ENCODE measurements at regions not wholly inside any gene's neighbourhood (a gene's known extent, or its start where the extent isn't known, plus 50 kb on each side); places are given as distances from the start of the nearest gene placed in this dataset.

DNA sequence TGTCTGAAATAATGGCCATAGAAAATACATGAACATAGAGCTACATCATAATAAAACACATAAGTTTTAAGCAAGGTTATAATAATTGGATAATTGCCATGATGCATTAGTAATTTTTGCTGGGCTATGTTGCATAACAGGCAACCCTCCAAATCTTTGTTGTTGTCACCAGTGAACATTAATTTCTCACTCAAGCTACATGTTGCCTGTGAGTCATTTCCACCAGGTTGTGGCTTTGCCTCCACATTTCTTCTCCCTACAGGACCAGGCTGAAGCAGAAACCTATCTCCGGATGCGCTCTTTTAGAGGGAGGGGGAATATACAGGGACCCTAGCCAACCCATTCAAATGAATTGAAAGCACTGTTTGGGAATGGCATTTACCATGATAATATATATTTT is 347.7 kb downstream of the GABRG1 start:
- Histone ChIP-seq H3F3A (ENCODE audit: control insufficient read depth, insufficient read depth) (no peaks in the 10 kb centered on the region), H4K20me1 (ENCODE audit: control insufficient read depth, insufficient read depth, low read depth, low read length) (no peaks in the 10 kb centered on the region), H3K9me3 (ENCODE audit: control insufficient read depth, insufficient read depth, low read length) (no peaks in the 10 kb centered on the region), H3K27ac (ENCODE audit: low read depth, low read length) (no peak overlapping the region), H3K4me1 (ENCODE audit: control insufficient read depth, low read length) (no peaks in the 10 kb centered on the region), H3K27me3 (ENCODE audit: control insufficient read depth, low read length) (no peaks in the 10 kb centered on the region), H3K9me2 (replicated peaks; ENCODE audit: control insufficient read depth, low read length) (no peaks in the 10 kb centered on the region), H3K36me3 (ENCODE audit: control insufficient read depth, low read length) (no peaks in the 10 kb centered on the region), H3K4me3 (ENCODE audit: low read length) (no peak overlapping the region), H3K79me2 (ENCODE audit: control insufficient read depth, low read length) (no peaks in the 10 kb centered on the region), H3K4me2 (ENCODE audit: low read length) (no peak overlapping the region)
- TF ChIP-seq EZH2phosphoT487 (IDR thresholded peaks at IDR 0.05; ENCODE audit: borderline replicate concordance, low read length): no peak
- TF ChIP-seq, protein P1, sequence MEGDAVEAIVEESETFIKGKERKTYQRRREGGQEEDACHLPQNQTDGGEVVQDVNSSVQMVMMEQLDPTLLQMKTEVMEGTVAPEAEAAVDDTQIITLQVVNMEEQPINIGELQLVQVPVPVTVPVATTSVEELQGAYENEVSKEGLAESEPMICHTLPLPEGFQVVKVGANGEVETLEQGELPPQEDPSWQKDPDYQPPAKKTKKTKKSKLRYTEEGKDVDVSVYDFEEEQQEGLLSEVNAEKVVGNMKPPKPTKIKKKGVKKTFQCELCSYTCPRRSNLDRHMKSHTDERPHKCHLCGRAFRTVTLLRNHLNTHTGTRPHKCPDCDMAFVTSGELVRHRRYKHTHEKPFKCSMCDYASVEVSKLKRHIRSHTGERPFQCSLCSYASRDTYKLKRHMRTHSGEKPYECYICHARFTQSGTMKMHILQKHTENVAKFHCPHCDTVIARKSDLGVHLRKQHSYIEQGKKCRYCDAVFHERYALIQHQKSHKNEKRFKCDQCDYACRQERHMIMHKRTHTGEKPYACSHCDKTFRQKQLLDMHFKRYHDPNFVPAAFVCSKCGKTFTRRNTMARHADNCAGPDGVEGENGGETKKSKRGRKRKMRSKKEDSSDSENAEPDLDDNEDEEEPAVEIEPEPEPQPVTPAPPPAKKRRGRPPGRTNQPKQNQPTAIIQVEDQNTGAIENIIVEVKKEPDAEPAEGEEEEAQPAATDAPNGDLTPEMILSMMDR (IDR thresholded peaks at IDR 0.05; ENCODE audit: low read depth, low read length, poor library complexity, severe bottlenecking): no peak

DNA sequence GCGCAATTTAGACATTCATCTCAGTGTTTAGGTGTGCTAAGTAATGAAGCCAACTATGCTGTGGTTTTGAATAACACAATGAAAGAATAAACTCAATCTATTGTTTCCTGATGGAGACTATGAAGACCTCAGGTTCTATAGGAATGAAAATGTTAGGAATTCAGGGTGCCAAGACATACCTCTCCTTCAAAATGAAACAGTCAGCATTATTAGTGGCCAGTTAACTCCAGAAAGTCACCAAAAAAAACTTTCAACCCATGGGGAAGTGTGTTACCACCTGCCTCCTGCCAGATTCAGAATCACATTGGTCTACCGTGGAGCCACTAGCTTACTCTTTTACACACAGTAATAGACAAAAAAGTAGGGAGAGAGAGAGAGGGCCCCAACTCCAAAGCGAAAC is 352.9 kb downstream of the GABRG1 start:
- Histone ChIP-seq H3K4me3 (ENCODE audit: low read length) (no peak overlapping the region), H3K79me2 (ENCODE audit: control insufficient read depth, low read length) (no peaks in the 10 kb centered on the region), H3K36me3 (ENCODE audit: control insufficient read depth, low read length) (no peaks in the 10 kb centered on the region), H3K27ac (ENCODE audit: low read depth, low read length) (no peak overlapping the region), H3K9me3 (ENCODE audit: control insufficient read depth, insufficient read depth, low read length) (no peaks in the 10 kb centered on the region), H4K20me1 (ENCODE audit: control insufficient read depth, insufficient read depth, low read depth, low read length) (no peaks in the 10 kb centered on the region), H3K4me1 (ENCODE audit: control insufficient read depth, low read length) (no peaks in the 10 kb centered on the region), H3K4me2 (ENCODE audit: low read length) (no peak overlapping the region), H3F3A (ENCODE audit: control insufficient read depth, insufficient read depth) (no peaks in the 10 kb centered on the region), H3K27me3 (ENCODE audit: control insufficient read depth, low read length) (no peaks in the 10 kb centered on the region), H3K9me2 (replicated peaks; ENCODE audit: control insufficient read depth, low read length) (no peaks in the 10 kb centered on the region)
- TF ChIP-seq EZH2phosphoT487 (IDR thresholded peaks at IDR 0.05; ENCODE audit: borderline replicate concordance, low read length): no peak
- TF ChIP-seq, protein P1 (IDR thresholded peaks at IDR 0.05; ENCODE audit: low read depth, low read length, poor library complexity, severe bottlenecking): no peak

DNA sequence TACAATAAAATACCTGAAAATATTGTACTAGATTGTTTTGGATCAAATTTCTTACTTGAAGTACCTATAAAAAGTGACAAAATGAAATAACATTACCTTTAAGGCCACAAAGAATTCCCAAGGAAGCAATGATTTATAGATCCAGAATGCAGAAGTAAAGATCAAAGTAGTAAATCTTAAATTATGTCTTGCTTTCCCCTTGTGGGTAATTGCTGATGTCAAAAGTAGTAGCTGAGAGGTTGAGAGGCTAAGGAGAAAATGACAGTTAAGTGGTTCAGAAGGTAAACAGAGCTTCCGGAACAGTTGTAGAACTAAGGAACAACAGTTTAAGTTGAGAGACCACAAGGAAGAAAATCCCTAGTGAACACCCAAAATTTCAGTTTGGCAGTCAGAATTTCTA is 358.3 kb downstream of the GABRG1 start:
- TF ChIP-seq EZH2phosphoT487 (IDR thresholded peaks at IDR 0.05; ENCODE audit: borderline replicate concordance, low read length): no peak
- TF ChIP-seq, protein P1 (IDR thresholded peaks at IDR 0.05; ENCODE audit: low read depth, low read length, poor library complexity, severe bottlenecking): no peak
- H3F3A ChIP-seq (ENCODE audit: control insufficient read depth, insufficient read depth): no peaks in the 10 kb centered on the region
- no peak overlapping the region for H3K4me3 ChIP-seq (ENCODE audit: low read length)
- H3K36me3 ChIP-seq (ENCODE audit: control insufficient read depth, low read length): no peaks in the 10 kb centered on the region
- H3K9me2 ChIP-seq (replicated peaks; ENCODE audit: control insufficient read depth, low read length): no peaks in the 10 kb centered on the region
- no peaks in the 10 kb centered on the region for H3K79me2 ChIP-seq (ENCODE audit: control insufficient read depth, low read length)
- no peaks in the 10 kb centered on the region for H3K27me3 ChIP-seq (ENCODE audit: control insufficient read depth, low read length)
- no peak overlapping the region for H3K27ac ChIP-seq (ENCODE audit: low read depth, low read length)
- no peaks in the 10 kb centered on the region for H4K20me1 ChIP-seq (ENCODE audit: control insufficient read depth, insufficient read depth, low read depth, low read length)
- H3K9me3 ChIP-seq (ENCODE audit: control insufficient read depth, insufficient read depth, low read length): no peaks in the 10 kb centered on the region
- no peak overlapping the region for H3K4me2 ChIP-seq (ENCODE audit: low read length)
- no peaks in the 10 kb centered on the region for H3K4me1 ChIP-seq (ENCODE audit: control insufficient read depth, low read length)

Data from DOHH2 (cell line).